CD4-positive, alpha-beta T cell (primary cell): ENCODE measurements at regions not wholly inside any gene's neighbourhood (a gene's known extent, or its start where the extent isn't known, plus 50 kb on each side); places are given as distances from the start of the nearest gene placed in this dataset.

Experiments
- ATAC-seq: fragments of 200-7000 bp; cut with Tn5 transposase; one replicate; pipeline ENCODE4 v1.10.0; 2022; ENCODE audit warnings: mild to moderate bottlenecking; ENCODE audit not compliant: poor library complexity
- CTCF ChIA-PET: fragments of 350-600 bp; sonication (Branson Sonifier 250); formaldehyde crosslinking; loops from one replicate; lab custom pipeline; 2021; ENCODE audit warnings: antibody characterized with exemption, inconsistent platforms; lab: Charles Lee
- POLR2A ChIA-PET: fragments of 350-600 bp; sonication (Branson Sonifier 250); formaldehyde crosslinking; loops from one replicate; lab custom pipeline; 2021; ENCODE audit warnings: antibody characterized with exemption, inconsistent platforms; lab: Charles Lee
- DNase-seq, 14 experiments: peaks; one replicate each; pipeline ENCODE4 v3.0.0-alpha.2; 2013 to 2020; ENCODE audit warnings: mixed read lengths in 2 of 14
- H3K27ac ChIP-seq, 2 donors: one replicate each; pipeline versions ENCODE4 v1.5.1 to v1.7.0; 2013; ENCODE audit warnings: low read length in 2 of 2, low read depth in 1 of 2, mild to moderate bottlenecking in 1 of 2
- H3K27me3 ChIP-seq, 2 experiments: 1 replicate in 1 of 2; 2 replicates in 1 of 2; pipeline versions ENCODE4 v1.6.1 to v1.7.0; 2013; ENCODE audit warnings: low read length in 2 of 2, control low read depth in 1 of 2, mild to moderate bottlenecking in 1 of 2, moderate library complexity in 1 of 2; ENCODE audit not compliant: insufficient read depth in 2 of 2, control insufficient read depth in 1 of 2
- H3K36me3 ChIP-seq: one replicate; pipeline ENCODE4 v1.6.1; 2013; ENCODE audit warnings: low read length, control low read depth; ENCODE audit not compliant: insufficient read depth
- H3K4me1 ChIP-seq: one replicate; pipeline ENCODE4 v1.6.1; 2013; ENCODE audit warnings: low read length, control low read depth; ENCODE audit not compliant: insufficient read depth
- H3K4me3 ChIP-seq: one replicate; pipeline ENCODE4 v1.5.1; 2013; ENCODE audit warnings: mild to moderate bottlenecking, low read length, moderate library complexity
- H3K9me3 ChIP-seq, 2 experiments: 1 replicate in 1 of 2; 2 replicates in 1 of 2; pipeline versions ENCODE4 v1.6.1 to v1.7.0; 2013; ENCODE audit warnings: low read length in 2 of 2, mild to moderate bottlenecking in 2 of 2, control low read depth in 1 of 2, moderate library complexity in 1 of 2; ENCODE audit not compliant: control insufficient read depth in 1 of 2, insufficient read depth in 1 of 2
- H3K27ac Mint-ChIP-seq: one replicate; pipeline ENCODE4 v1.8.0; 2020; ENCODE audit warnings: mixed read lengths
- H3K27me3 Mint-ChIP-seq: one replicate; pipeline ENCODE4 v1.8.0; 2021; ENCODE audit warnings: mixed read lengths
- H3K36me3 Mint-ChIP-seq: one replicate; pipeline ENCODE4 v1.8.0; 2021; ENCODE audit warnings: low read depth, mixed read lengths
- H3K4me1 Mint-ChIP-seq: one replicate; pipeline ENCODE4 v1.8.0; 2021; ENCODE audit warnings: low read depth, mixed read lengths
- H3K4me3 Mint-ChIP-seq: one replicate; pipeline ENCODE4 v1.8.0; 2020; ENCODE audit warnings: mild to moderate bottlenecking, mixed read lengths
- H3K9me3 Mint-ChIP-seq: one replicate; pipeline ENCODE4 v1.8.0; 2020; ENCODE audit warnings: mixed read lengths
- intact Hi-C, 2 experiments: fragments of 100-400 bp; cut with DNase I in 1 of 2; cut with micrococcal nuclease in 1 of 2; formaldehyde crosslinking; loops; one replicate each; pipeline versions ENCODE4 v1.15.1 to v1.9.0; 2023 to 2025; cut with DNase I, micrococcal nuclease
- TF ChIP-seq, protein P1 (sequence below): fragments of 200-600 bp; IDR thresholded peaks from one replicate; pipeline ENCODE4 v1.8.0; 2022; ENCODE audit warnings: antibody characterized with exemption, mild to moderate bottlenecking

DNA sequence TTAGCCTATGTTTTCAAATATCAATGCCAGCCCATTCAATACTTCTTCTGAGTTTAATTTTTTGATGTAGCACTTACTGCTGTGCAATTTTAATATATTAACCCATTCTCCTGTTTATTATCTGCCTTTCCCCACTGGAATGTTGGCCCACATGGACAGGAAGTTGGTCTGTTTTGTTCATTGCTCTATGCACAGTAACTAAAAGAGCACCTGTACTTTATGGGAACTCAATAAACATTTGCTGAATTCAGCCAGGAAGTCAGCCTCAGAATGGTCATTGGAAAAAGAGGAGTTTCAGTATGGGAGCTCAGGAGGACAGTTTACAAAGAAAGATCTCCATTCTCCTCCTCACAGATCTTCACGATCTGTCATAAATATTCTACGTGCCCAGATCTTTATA lies 510.5 kb upstream of the AGA start:
- ChIA-PET POLR2A (no interaction called here), CTCF (no interaction called here)
- no peaks in the 10 kb centered on the region for H3K9me3 Mint-ChIP-seq
- Histone ChIP-seq H3K27ac (no peak overlapping the region), H3K36me3 (no peaks in the 10 kb centered on the region), H3K9me3 (no peaks in the 10 kb centered on the region), H3K4me1 (no peaks in the 10 kb centered on the region), H3K4me3 (no peak overlapping the region), H3K27me3 (no peaks in the 10 kb centered on the region)
- ATAC-seq: no peak
- no peak for DNase-seq
- H3K36me3 Mint-ChIP-seq: no peaks in the 10 kb centered on the region
- TF ChIP-seq, protein P1, sequence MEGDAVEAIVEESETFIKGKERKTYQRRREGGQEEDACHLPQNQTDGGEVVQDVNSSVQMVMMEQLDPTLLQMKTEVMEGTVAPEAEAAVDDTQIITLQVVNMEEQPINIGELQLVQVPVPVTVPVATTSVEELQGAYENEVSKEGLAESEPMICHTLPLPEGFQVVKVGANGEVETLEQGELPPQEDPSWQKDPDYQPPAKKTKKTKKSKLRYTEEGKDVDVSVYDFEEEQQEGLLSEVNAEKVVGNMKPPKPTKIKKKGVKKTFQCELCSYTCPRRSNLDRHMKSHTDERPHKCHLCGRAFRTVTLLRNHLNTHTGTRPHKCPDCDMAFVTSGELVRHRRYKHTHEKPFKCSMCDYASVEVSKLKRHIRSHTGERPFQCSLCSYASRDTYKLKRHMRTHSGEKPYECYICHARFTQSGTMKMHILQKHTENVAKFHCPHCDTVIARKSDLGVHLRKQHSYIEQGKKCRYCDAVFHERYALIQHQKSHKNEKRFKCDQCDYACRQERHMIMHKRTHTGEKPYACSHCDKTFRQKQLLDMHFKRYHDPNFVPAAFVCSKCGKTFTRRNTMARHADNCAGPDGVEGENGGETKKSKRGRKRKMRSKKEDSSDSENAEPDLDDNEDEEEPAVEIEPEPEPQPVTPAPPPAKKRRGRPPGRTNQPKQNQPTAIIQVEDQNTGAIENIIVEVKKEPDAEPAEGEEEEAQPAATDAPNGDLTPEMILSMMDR: no peak
- no peaks in the 10 kb centered on the region for H3K4me1 Mint-ChIP-seq
- H3K27ac Mint-ChIP-seq: no peak overlapping the region
- H3K27me3 Mint-ChIP-seq: no peaks in the 10 kb centered on the region
- intact Hi-C loops: no loop called here
- no peak overlapping the region for H3K4me3 Mint-ChIP-seq

DNA sequence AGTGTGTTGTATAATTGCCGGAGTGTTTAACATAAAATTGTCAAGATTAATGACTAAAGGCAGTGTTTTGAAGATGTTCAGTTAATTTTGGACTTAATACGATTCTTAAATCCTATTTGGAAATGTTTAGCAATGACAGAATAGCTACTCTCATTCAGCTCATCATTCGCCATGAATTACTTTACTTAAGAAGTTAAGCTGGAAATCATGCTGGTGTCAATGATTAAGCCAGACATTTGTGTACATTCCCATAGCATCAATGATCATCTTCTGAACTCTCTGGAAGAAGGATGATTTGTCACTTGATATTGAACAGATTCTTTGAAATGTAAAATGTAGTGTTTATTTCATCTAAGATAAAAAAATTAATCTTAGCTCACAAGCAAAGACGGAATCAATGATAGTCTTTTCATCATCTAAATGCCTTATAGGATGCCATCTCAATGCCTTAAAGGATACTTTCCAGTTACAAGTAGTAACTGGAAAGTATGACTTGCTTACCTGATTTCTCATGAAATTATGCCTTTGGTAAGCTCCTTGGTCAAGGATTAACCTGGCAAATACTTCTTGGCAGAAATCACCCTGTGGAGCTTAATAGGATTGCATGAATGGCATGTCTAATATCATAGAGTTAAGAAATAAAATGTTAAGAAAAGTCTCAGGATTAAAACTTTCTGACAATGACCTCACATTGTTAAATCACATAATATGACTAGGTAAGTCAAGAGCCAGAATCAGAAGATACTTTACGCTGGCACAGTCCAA lies 515.5 kb upstream of the AGA start:
- TF ChIP-seq, protein P1: no peak
- POLR2A ChIA-PET: no interaction called here
- Mint-ChIP-seq H3K27ac (no peak overlapping the region), H3K36me3 (no peaks in the 10 kb centered on the region), H3K4me3 (no peak overlapping the region), H3K9me3 (peaks cover 2% of the 10 kb centered on the region), H3K27me3 (no peaks in the 10 kb centered on the region), H3K4me1 (no peaks in the 10 kb centered on the region)
- Histone ChIP-seq H3K36me3 (no peaks in the 10 kb centered on the region), H3K4me1 (no peaks in the 10 kb centered on the region), H3K27ac (no peak overlapping the region), H3K4me3 (no peak overlapping the region), H3K27me3 (no peaks in the 10 kb centered on the region), H3K9me3 (no peaks in the 10 kb centered on the region)
- CTCF ChIA-PET: interaction anchor here (0.9 kb wide), 1 partner anchor 18 kb away, joined by 3 read pairs; no protein-coding TSS in a partner anchor
- DNase-seq (no peak), ATAC-seq (no peak)
- intact Hi-C loops: no loop called here

DNA sequence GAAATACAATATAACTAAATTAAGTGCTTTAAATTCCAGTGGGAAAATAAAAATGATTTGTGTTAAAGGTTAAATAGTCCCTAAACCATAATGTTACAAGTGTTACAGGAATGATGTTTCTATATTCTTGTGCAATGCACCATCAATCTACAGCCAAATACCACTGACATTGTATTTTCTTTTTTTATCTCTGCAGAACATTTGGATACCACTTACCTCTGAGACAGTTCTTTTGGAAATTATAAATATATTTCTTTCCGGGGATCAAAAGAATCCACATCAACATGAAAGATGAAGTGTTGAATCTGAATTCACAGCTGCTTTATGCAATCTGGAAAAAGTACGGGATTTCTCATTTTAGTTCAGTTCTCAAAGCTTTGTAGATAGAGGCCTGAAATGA lies 518.3 kb upstream of the AGA start:
- CTCF ChIA-PET: no interaction called here
- H3K4me3 Mint-ChIP-seq: no peak overlapping the region
- no peak overlapping the region for H3K27ac Mint-ChIP-seq
- peaks cover 2% of the 10 kb centered on the region for H3K9me3 Mint-ChIP-seq
- Histone ChIP-seq H3K36me3 (no peaks in the 10 kb centered on the region), H3K27ac (no peak overlapping the region), H3K4me3 (no peak overlapping the region), H3K27me3 (no peaks in the 10 kb centered on the region), H3K4me1 (no peaks in the 10 kb centered on the region), H3K9me3 (no peaks in the 10 kb centered on the region)
- TF ChIP-seq, protein P1: no peak
- intact Hi-C loops: no loop called here
- H3K4me1 Mint-ChIP-seq: no peaks in the 10 kb centered on the region
- POLR2A ChIA-PET: no interaction called here
- DNase-seq (no peak), ATAC-seq (no peak)
- no peaks in the 10 kb centered on the region for H3K36me3 Mint-ChIP-seq
- no peaks in the 10 kb centered on the region for H3K27me3 Mint-ChIP-seq
